ENCODE measurements at regions not wholly inside any gene's neighbourhood (a gene's known extent, or its start where the extent isn't known, plus 50 kb on each side); places are given as distances from the start of the nearest gene placed in this dataset.

GRCh38 chr1:98201666-98202081, 280.8 kb upstream of the DPYD start:
- no peak for ATAC-seq
- Histone ChIP-seq H3K4me1 (no peaks in the 10 kb centered on the region), H3K27ac (no peak overlapping the region), H3K9me3 (no peaks in the 10 kb centered on the region), H3K4me3 (no peak overlapping the region), H3K4me2 (no peak overlapping the region)
- no peak for FAIRE-seq
- POLR2A ChIA-PET = no interaction called here
- DNase-seq (ENCODE audit: low read depth in 1 of 2, low spot score in 1 of 2) = no peak
- CTCF ChIA-PET = no interaction called here
- no peak for TF ChIP-seq ELK1 (IDR thresholded peaks at IDR 0.05; ENCODE audit: low read depth, low read length)
- TF ChIP-seq HMGXB4 (CRISPR knock-in tag; IDR thresholded peaks at IDR 0.05; ENCODE audit: borderline replicate concordance) = no peak
- no peak for TF ChIP-seq RCOR1 (IDR thresholded peaks at IDR 0.05; ENCODE audit: low read depth, low read length)
- TF ChIP-seq RAD21 (conservative IDR thresholded peaks at IDR 0.05 in 1 of 2, IDR thresholded peaks at IDR 0.05 in 1 of 2) = no peak
- no peak for TF ChIP-seq BCL3 (IDR thresholded peaks at IDR 0.05)
- no peak for TF ChIP-seq PHF8 (IDR thresholded peaks at IDR 0.05; ENCODE audit: borderline replicate concordance, low read depth)
- TF ChIP-seq NFE2L2 (conservative IDR thresholded peaks at IDR 0.05; ENCODE audit: low read length) = no peak
- no peak for TF ChIP-seq KDM5A (IDR thresholded peaks at IDR 0.05)
- TF ChIP-seq CHD4 (IDR thresholded peaks at IDR 0.05; ENCODE audit: borderline replicate concordance) = no peak
- TF ChIP-seq NR3C1 (IDR thresholded peaks at IDR 0.05) = no peak
- TF ChIP-seq JUN (IDR thresholded peaks at IDR 0.05) = no peak
- WGBS (ENCODE audit: missing lambda C conversion rate) = 68% methylated on average over 4 of the region's 4 CpGs

- TF ChIP-seq HOXA7 (CRISPR knock-in tag; IDR thresholded peaks at IDR 0.05) (no peak), E2F6 (IDR thresholded peaks at IDR 0.05; ENCODE audit: borderline replicate concordance, low read depth) (no peak), CTCF (IDR thresholded peaks at IDR 0.05) (no peak), RFX5 (IDR thresholded peaks at IDR 0.05) (no peak), MAFK (IDR thresholded peaks at IDR 0.05; ENCODE audit: partially characterized antibody) (no peak), JUNB (IDR thresholded peaks at IDR 0.05) (no peak)
- H3K4me2 ChIP-seq = no peak overlapping the region
- no peaks in the 10 kb centered on the region for H3K9me3 ChIP-seq
- ATAC-seq (no peak), FAIRE-seq (no peak), DNase-seq (ENCODE audit: low read depth in 1 of 2, low spot score in 1 of 2) (no peak)
- ChIA-PET CTCF (no interaction called here), POLR2A (no interaction called here)
- no peak overlapping the region for H3K4me3 ChIP-seq
- no peaks in the 10 kb centered on the region for H3K4me1 ChIP-seq
- no peak overlapping the region for H3K27ac ChIP-seq
- WGBS (ENCODE audit: missing lambda C conversion rate) = 91% methylated on average over 3 of the region's 3 CpGs
Measured at GRCh38 chr1:98197356-98197755, 276.5 kb upstream of the DPYD start.

- ChIA-PET CTCF (no interaction called here), POLR2A (no interaction called here)
- 95% methylated on average over 2 of the region's 2 CpGs for WGBS (ENCODE audit: missing lambda C conversion rate)
- Histone ChIP-seq H3K4me1 (no peaks in the 10 kb centered on the region), H3K27ac (no peak overlapping the region), H3K4me3 (no peak overlapping the region), H3K9me3 (no peaks in the 10 kb centered on the region), H3K4me2 (no peak overlapping the region)
- DNase-seq (ENCODE audit: low read depth in 1 of 2, low spot score in 1 of 2) (no peak), FAIRE-seq (no peak), ATAC-seq (no peak)
- TF ChIP-seq RCOR1 (IDR thresholded peaks at IDR 0.05; ENCODE audit: low read depth, low read length) (no peak), CHD4 (IDR thresholded peaks at IDR 0.05; ENCODE audit: borderline replicate concordance) (no peak), JUN (IDR thresholded peaks at IDR 0.05) (no peak), HMGXB4 (CRISPR knock-in tag; IDR thresholded peaks at IDR 0.05; ENCODE audit: borderline replicate concordance) (no peak), CBX8 (IDR thresholded peaks at IDR 0.05) (no peak), MAX (IDR thresholded peaks at IDR 0.05) (no peak), NR3C1 (IDR thresholded peaks at IDR 0.05) (no peak), HOXB13 (CRISPR knock-in tag; IDR thresholded peaks at IDR 0.05; ENCODE audit: low read depth) (no peak), USF2 (IDR thresholded peaks at IDR 0.05) (no peak), HDAC2 (IDR thresholded peaks at IDR 0.05) (no peak), CTCF (IDR thresholded peaks at IDR 0.05) (no peak)
Measured at GRCh38 chr1:98196012-98196411, 275.2 kb upstream of the DPYD start.
